Liver (tissue), 8 donors: ENCODE measurements at regions not wholly inside any gene's neighbourhood (a gene's known extent, or its start where the extent isn't known, plus 50 kb on each side); places are given as distances from the start of the nearest gene placed in this dataset.

Experiments used
- DNase-seq: peaks from one replicate; pipeline ENCODE4 v3.0.0-alpha.2; 2017; ENCODE audit warnings: low spot score
- H3K27ac ChIP-seq, 2 donors: one replicate each; pipeline ENCODE4 v1.7.0; 2013; ENCODE audit warnings: inconsistent platforms in 2 of 2, low read length in 2 of 2, control low read depth in 1 of 2, low read depth in 1 of 2, mild to moderate bottlenecking in 1 of 2
- H3K27me3 ChIP-seq, 4 donors: one replicate each; pipeline versions ENCODE4 v1.6.1 to v1.7.0; 2013; ENCODE audit warnings: low read length in 3 of 4, inconsistent platforms in 1 of 4, mild to moderate bottlenecking in 1 of 4, moderate library complexity in 1 of 4; ENCODE audit not compliant: control insufficient read depth in 4 of 4, insufficient read depth in 4 of 4
- H3K36me3 ChIP-seq, 4 donors: one replicate each; pipeline versions ENCODE4 v1.6.1 to v1.7.0; 2013; ENCODE audit warnings: low read length in 3 of 4, mild to moderate bottlenecking in 3 of 4, low read depth in 1 of 4, moderate library complexity in 1 of 4; ENCODE audit not compliant: control insufficient read depth in 4 of 4, insufficient read depth in 3 of 4
- H3K4me1 ChIP-seq, 4 donors: one replicate each; pipeline versions ENCODE4 v1.6.1 to v1.7.0; 2013; ENCODE audit warnings: low read length in 3 of 4, mild to moderate bottlenecking in 3 of 4, moderate library complexity in 1 of 4; ENCODE audit not compliant: control insufficient read depth in 4 of 4, insufficient read depth in 4 of 4
- H3K4me3 ChIP-seq, 3 donors: one replicate each; pipeline versions ENCODE4 v1.6.1 to v1.7.0; 2013; ENCODE audit warnings: low read length in 3 of 3, control low read depth in 1 of 3, low read depth in 1 of 3, mild to moderate bottlenecking in 1 of 3
- H3K9ac ChIP-seq, 2 donors: one replicate each; pipeline ENCODE4 v1.7.0; 2013; ENCODE audit warnings: low read length in 2 of 2, mild to moderate bottlenecking in 2 of 2, moderate library complexity in 2 of 2, control low read depth in 1 of 2, low read depth in 1 of 2
- H3K9me3 ChIP-seq, 4 donors: one replicate each; pipeline versions ENCODE4 v1.6.1 to v1.7.0; 2013; ENCODE audit warnings: low read length in 3 of 4; ENCODE audit not compliant: control insufficient read depth in 4 of 4
- ATF3 ChIP-seq: IDR thresholded peaks from 2 replicates; pipeline ENCODE4 v1.6.1; 2016; ENCODE audit warnings: antibody characterized with exemption
- CTCF ChIP-seq: fragments of 150-350 bp; IDR thresholded peaks from 2 replicates; pipeline ENCODE4 v1.5.1; 2017; ENCODE audit warnings: improper control_type of control experiment, low read depth, low read length; ENCODE audit not compliant: missing input control
- EGR1 ChIP-seq, 2 donors: IDR thresholded peaks; 2 replicates each; pipeline ENCODE4 v1.6.1; 2016 to 2018; ENCODE audit warnings: antibody characterized with exemption in 2 of 2, low read depth in 2 of 2
- FOXA1 ChIP-seq: IDR thresholded peaks from 2 replicates; pipeline ENCODE4 v1.6.1; 2016; ENCODE audit warnings: antibody characterized with exemption
- GABPA ChIP-seq, 2 donors: IDR thresholded peaks in 1 of 2; conservative IDR thresholded peaks in 1 of 2; 2 replicates each; pipeline ENCODE4 v1.6.1; 2016; ENCODE audit warnings: antibody characterized with exemption in 2 of 2, mild to moderate bottlenecking in 1 of 2, moderate library complexity in 1 of 2
- JUND ChIP-seq, 2 donors: IDR thresholded peaks; 2 replicates each; pipeline ENCODE4 v1.6.1; 2016; ENCODE audit warnings: antibody characterized with exemption in 2 of 2
- MAX ChIP-seq: IDR thresholded peaks from 2 replicates; pipeline ENCODE4 v1.6.1; 2016; ENCODE audit warnings: antibody characterized with exemption
- NR2F2 ChIP-seq: IDR thresholded peaks from 2 replicates; pipeline ENCODE4 v1.6.1; 2016; ENCODE audit warnings: antibody characterized with exemption
- RAD21 ChIP-seq, 2 donors: IDR thresholded peaks; 2 replicates each; pipeline ENCODE4 v1.6.1; 2016; ENCODE audit warnings: antibody characterized with exemption in 2 of 2, mild to moderate bottlenecking in 2 of 2
- SP1 ChIP-seq: IDR thresholded peaks from 2 replicates; pipeline ENCODE4 v1.6.1; 2018; ENCODE audit warnings: antibody characterized with exemption, mild to moderate bottlenecking
- TAF1 ChIP-seq: conservative IDR thresholded peaks from 2 replicates; pipeline ENCODE4 v1.6.1; 2016; ENCODE audit warnings: antibody characterized with exemption, mild to moderate bottlenecking
- WGBS: extraction: QIAGEN DNeasy Blood & Tissue Kit; methylation state at CpG from one replicate; pipeline ENCODE4 v1.1.7; 2013; 5-methylcytosine and 5-hydroxymethylcytosine counted together
- TF ChIP-seq, protein P1 (sequence below): IDR thresholded peaks from 2 replicates; pipeline ENCODE4 v1.6.1; 2016; ENCODE audit warnings: antibody characterized with exemption
- donor health status: healthy.
- donor health status: healthy.
- donor health status: healthy.
- donor health status: healthy.
- donor health status: healthy.

GRCh38 chr14:34243001-34243400 is 219.0 kb downstream of the SPTSSA start (continued):
- no peak for TF ChIP-seq TAF1

- H3K4me1 ChIP-seq, result no peaks in the 10 kb centered on the region
- no peak overlapping the region for H3K9ac ChIP-seq
- WGBS, result 72% methylated on average over 3 of the region's 3 CpGs
- no peaks in the 10 kb centered on the region for H3K36me3 ChIP-seq
- no peak for DNase-seq
- H3K4me3 ChIP-seq, result no peak overlapping the region
- H3K27ac ChIP-seq, result no peak overlapping the region
- H3K9me3 ChIP-seq, result no peaks in the 10 kb centered on the region
- TF ChIP-seq EGR1 (IDR thresholded peaks at IDR 0.05; ENCODE audit: low read depth in 2 of 2), result no peak
- TF ChIP-seq MAX, result no peak
- TF ChIP-seq FOXA1, result no peak
- TF ChIP-seq RAD21 (IDR thresholded peaks at IDR 0.05), result no peak
- no peak for TF ChIP-seq NR2F2
- no peak for TF ChIP-seq ATF3
- TF ChIP-seq CTCF, result no peak
- peaks cover 0 to 3% (median 0%) of the 10 kb centered on the region in 4 donors for H3K27me3 ChIP-seq
Measured at GRCh38 chr14:34241185-34241711, 220.8 kb downstream of the SPTSSA start.

- Histone ChIP-seq H3K36me3 (no peaks in the 10 kb centered on the region), H3K27me3 (peaks cover 0 to 3% (median 0%) of the 10 kb centered on the region in 4 donors), H3K4me1 (no peaks in the 10 kb centered on the region), H3K9ac (no peak overlapping the region), H3K4me3 (no peak overlapping the region), H3K27ac (no peak overlapping the region), H3K9me3 (no peaks in the 10 kb centered on the region)
- 93% methylated on average over 6 of the region's 6 CpGs for WGBS
- DNase-seq, result no peak
- TF ChIP-seq MAX (no peak), SP1 (no peak), RAD21 (IDR thresholded peaks at IDR 0.05) (no peak), JUND (IDR thresholded peaks at IDR 0.05) (no peak), FOXA1 (no peak), EGR1 (IDR thresholded peaks at IDR 0.05; ENCODE audit: low read depth in 2 of 2) (no peak), GABPA (IDR thresholded peaks at IDR 0.05 in 1 of 2, conservative IDR thresholded peaks at IDR 0.05 in 1 of 2) (no peak)
- TF ChIP-seq, protein P1, sequence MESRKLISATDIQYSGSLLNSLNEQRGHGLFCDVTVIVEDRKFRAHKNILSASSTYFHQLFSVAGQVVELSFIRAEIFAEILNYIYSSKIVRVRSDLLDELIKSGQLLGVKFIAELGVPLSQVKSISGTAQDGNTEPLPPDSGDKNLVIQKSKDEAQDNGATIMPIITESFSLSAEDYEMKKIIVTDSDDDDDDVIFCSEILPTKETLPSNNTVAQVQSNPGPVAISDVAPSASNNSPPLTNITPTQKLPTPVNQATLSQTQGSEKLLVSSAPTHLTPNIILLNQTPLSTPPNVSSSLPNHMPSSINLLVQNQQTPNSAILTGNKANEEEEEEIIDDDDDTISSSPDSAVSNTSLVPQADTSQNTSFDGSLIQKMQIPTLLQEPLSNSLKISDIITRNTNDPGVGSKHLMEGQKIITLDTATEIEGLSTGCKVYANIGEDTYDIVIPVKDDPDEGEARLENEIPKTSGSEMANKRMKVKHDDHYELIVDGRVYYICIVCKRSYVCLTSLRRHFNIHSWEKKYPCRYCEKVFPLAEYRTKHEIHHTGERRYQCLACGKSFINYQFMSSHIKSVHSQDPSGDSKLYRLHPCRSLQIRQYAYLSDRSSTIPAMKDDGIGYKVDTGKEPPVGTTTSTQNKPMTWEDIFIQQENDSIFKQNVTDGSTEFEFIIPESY, result no peak
Measured at GRCh38 chr14:34238610-34239009, 223.4 kb downstream of the SPTSSA start.
